SHP77 treated with DMSO at 0.1 percent for 48 hours (cell line): ENCODE measurements at regions not wholly inside any gene's neighbourhood (a gene's known extent, or its start where the extent isn't known, plus 50 kb on each side); places are given as distances from the start of the nearest gene placed in this dataset.

Experiments
- DNase-seq: peaks from one replicate; lab custom pipeline; 2025; lab: John Stamatoyannopoulos, UW

GRCh38 chr1:192099328-192099727, 58.9 kb upstream of the RGS18 start:
- DNase-seq: no peak

DNA sequence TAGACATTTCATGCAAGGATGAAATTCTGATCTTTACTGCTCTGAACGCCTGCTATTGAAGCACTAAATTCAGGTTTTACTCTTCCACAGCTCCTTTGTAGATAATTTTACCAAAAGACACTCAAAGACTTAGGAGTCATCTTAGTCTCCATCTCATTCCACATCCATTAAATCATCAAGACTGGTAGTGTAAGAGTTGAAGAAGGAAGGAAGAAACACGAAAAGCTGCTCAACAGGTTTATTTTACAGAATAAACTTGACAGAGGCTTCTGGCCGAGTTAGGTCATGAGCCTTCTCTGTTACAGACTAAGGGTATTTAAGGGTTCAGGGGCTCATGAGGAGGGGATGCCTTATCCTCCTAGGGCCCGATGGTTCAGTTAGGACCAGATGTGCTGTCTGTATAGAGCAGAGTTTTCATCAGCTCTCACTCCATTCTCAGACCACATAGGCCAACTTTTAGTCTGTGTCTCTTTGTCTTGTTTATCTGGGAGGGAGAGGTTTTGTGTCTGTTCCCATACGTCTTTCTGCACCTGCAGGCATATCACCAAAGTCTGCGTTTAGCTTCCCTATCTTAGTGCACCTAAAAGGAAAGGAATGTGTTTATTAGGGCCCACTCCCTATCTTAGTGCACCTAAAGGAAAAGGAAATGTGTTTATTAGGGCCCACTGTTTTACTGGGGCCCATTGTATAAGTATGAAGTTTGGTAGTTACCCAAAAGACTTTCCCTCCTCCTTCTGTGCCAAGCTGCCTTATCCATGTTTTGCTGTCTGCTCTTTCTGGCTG, 57.4 kb upstream of the RGS18 start:
- DNase-seq: no peak

DNA sequence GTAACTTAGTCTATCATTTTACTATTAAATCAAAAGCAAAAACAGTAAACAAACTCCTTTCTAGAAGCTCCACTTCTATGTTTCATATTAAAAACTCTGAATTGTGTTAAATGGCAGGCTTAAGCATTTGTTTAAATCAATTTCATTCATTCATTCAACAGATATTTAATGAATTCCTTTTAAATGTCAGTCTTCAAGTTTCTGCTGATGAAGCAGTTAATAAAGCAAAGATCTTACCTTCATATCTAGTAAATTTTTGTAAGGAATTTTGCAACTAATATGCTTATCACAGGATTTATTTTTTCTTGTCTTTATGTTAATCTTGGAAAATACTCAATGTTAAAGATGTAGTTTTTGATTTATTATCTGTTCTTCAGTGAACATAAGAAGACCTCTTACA, 54.1 kb upstream of the RGS18 start:
- no peak for DNase-seq

DNA sequence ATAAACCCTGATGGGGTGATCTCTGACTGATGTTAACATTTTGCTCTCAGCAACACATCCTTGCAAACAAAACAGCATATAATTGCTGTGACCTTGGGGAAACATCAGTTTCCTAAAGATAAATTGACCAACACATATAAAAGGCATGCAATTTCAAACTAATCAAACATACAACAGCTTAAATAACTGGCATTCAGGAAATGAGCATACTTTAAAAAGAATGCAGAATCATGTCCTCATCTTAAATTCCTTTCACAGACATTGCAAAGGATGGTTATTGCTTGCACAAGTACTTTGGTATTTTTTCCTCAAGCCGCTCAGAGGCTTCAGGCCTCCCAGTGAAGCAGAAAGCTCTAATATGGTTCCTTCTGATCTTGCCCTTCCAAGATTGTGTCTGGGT, 53.4 kb upstream of the RGS18 start:
- DNase-seq: no peak

DNA sequence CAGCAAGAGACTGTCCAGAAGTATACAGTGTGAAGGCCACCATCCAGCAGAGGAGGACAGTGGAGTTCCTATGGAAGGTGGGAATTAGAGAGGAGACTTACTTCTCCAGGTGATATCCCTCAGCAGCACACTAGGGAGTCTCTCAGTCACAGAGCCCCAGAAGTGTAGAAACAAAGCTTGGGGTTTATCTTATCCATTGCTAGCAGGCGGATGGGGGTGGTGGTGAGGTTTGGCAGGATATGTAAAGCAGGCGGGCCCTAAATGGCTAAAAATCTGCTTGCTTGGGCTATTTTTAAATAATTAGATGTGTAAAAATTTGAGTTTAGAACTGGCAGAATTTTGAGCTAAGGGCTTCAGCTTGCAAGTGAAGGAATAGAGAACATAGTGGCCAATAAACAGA, 50.1 kb upstream of the RGS18 start:
- DNase-seq: no peak
